ENCODE measurements at regions not wholly inside any gene's neighbourhood (a gene's known extent, or its start where the extent isn't known, plus 50 kb on each side); places are given as distances from the start of the nearest gene placed in this dataset.

- TF ChIP-seq REST (IDR thresholded peaks at IDR 0.05) (no peak), GABPA (IDR thresholded peaks at IDR 0.05 in 1 of 2, conservative IDR thresholded peaks at IDR 0.05 in 1 of 2) (no peak), ATF3 (IDR thresholded peaks at IDR 0.05) (no peak), TAF1 (conservative IDR thresholded peaks at IDR 0.05) (no peak), RAD21 (IDR thresholded peaks at IDR 0.05) (no peak), FOXA1 (IDR thresholded peaks at IDR 0.05) (no peak), FOXA2 (IDR thresholded peaks at IDR 0.05) (no peak), EGR1 (IDR thresholded peaks at IDR 0.05; ENCODE audit: low read depth in 2 of 2) (no peak), RXRA (IDR thresholded peaks at IDR 0.05) (no peak), NR2F2 (IDR thresholded peaks at IDR 0.05) (no peak)
Measured at GRCh38 chr1:69441496-69441895, 126.2 kb upstream of the LRRC7 start (continued).

DNA sequence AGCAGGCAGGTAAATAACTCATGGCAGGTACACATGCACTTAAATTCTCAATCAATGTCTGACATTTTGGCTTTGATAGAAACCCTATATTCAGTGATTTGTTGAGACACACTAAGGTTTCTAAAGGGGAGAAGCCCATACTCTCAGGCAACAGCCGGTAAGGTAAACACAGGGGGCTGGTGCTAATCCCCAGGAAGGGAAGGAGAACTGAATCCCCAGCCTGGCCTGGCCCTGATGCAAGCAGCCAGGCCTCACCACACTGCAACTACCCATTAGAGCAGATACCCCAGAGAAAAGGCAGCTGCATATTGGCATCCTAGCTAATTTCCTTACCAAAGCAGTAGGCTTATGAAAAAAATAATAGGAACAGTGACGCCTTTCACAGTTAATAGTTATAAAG lies 116.5 kb upstream of the LRRC7 start:
- H3K4me1 ChIP-seq (ENCODE audit: control insufficient read depth in 4 of 4, insufficient read depth in 4 of 4, low read length in 3 of 4), result no peaks in the 10 kb centered on the region
- H3K27me3 ChIP-seq (ENCODE audit: control insufficient read depth in 4 of 4, insufficient read depth in 4 of 4, low read length in 3 of 4), result no peaks in the 10 kb centered on the region
- no peaks in the 10 kb centered on the region for H3K36me3 ChIP-seq (ENCODE audit: control insufficient read depth in 4 of 4, insufficient read depth in 3 of 4, low read depth in 1 of 4, low read length in 3 of 4)
- H3K27ac ChIP-seq (ENCODE audit: low read depth in 1 of 2, low read length in 2 of 2), result no peak overlapping the region
- H3K9me3 ChIP-seq (ENCODE audit: control insufficient read depth in 4 of 4, low read length in 3 of 4), result no peaks in the 10 kb centered on the region
- 64% methylated on average over 2 of the region's 2 CpGs for WGBS
- no peak overlapping the region for H3K4me3 ChIP-seq (ENCODE audit: low read depth in 1 of 3, low read length in 3 of 3)
- TF ChIP-seq NR2F2 (IDR thresholded peaks at IDR 0.05), result no peak
- TF ChIP-seq EGR1 (IDR thresholded peaks at IDR 0.05; ENCODE audit: low read depth in 2 of 2), result no peak
- TF ChIP-seq JUND (IDR thresholded peaks at IDR 0.05), result no peak
- no peak for TF ChIP-seq FOXA2 (IDR thresholded peaks at IDR 0.05)
- TF ChIP-seq MAX (IDR thresholded peaks at IDR 0.05), result no peak
- no peak for DNase-seq (ENCODE audit: low spot score)
- no peak overlapping the region for H3K9ac ChIP-seq (ENCODE audit: low read depth in 1 of 2, low read length in 2 of 2)

GRCh38 chr1:69455718-69456117 lies 112.0 kb upstream of the LRRC7 start:
- Histone ChIP-seq H3K36me3 (ENCODE audit: control insufficient read depth in 4 of 4, insufficient read depth in 3 of 4, low read depth in 1 of 4, low read length in 3 of 4) (no peaks in the 10 kb centered on the region), H3K27me3 (ENCODE audit: control insufficient read depth in 4 of 4, insufficient read depth in 4 of 4, low read length in 3 of 4) (no peaks in the 10 kb centered on the region), H3K4me1 (ENCODE audit: control insufficient read depth in 4 of 4, insufficient read depth in 4 of 4, low read length in 3 of 4) (no peaks in the 10 kb centered on the region), H3K4me3 (ENCODE audit: low read depth in 1 of 3, low read length in 3 of 3) (no peak overlapping the region), H3K27ac (ENCODE audit: low read depth in 1 of 2, low read length in 2 of 2) (no peak overlapping the region), H3K9ac (ENCODE audit: low read depth in 1 of 2, low read length in 2 of 2) (no peak overlapping the region), H3K9me3 (ENCODE audit: control insufficient read depth in 4 of 4, low read length in 3 of 4) (no peaks in the 10 kb centered on the region)
- TF ChIP-seq MAX (IDR thresholded peaks at IDR 0.05) (no peak), EGR1 (IDR thresholded peaks at IDR 0.05; ENCODE audit: low read depth in 2 of 2) (no peak), TAF1 (conservative IDR thresholded peaks at IDR 0.05) (no peak), FOXA2 (IDR thresholded peaks at IDR 0.05) (no peak)
- 62% methylated on average over 3 of the region's 3 CpGs for WGBS
- no peak for DNase-seq (ENCODE audit: low spot score)

- DNase-seq (ENCODE audit: low spot score), result no peak
- no peak overlapping the region for H3K27ac ChIP-seq (ENCODE audit: low read depth in 1 of 2, low read length in 2 of 2)
- H3K4me1 ChIP-seq (ENCODE audit: control insufficient read depth in 4 of 4, insufficient read depth in 4 of 4, low read length in 3 of 4), result no peaks in the 10 kb centered on the region
- H3K9me3 ChIP-seq (ENCODE audit: control insufficient read depth in 4 of 4, low read length in 3 of 4), result no peaks in the 10 kb centered on the region
- no peaks in the 10 kb centered on the region for H3K27me3 ChIP-seq (ENCODE audit: control insufficient read depth in 4 of 4, insufficient read depth in 4 of 4, low read length in 3 of 4)
- H3K9ac ChIP-seq (ENCODE audit: low read depth in 1 of 2, low read length in 2 of 2), result no peak overlapping the region
- no peak overlapping the region for H3K4me3 ChIP-seq (ENCODE audit: low read depth in 1 of 3, low read length in 3 of 3)
- no peaks in the 10 kb centered on the region for H3K36me3 ChIP-seq (ENCODE audit: control insufficient read depth in 4 of 4, insufficient read depth in 3 of 4, low read depth in 1 of 4, low read length in 3 of 4)
- TF ChIP-seq REST (IDR thresholded peaks at IDR 0.05) (no peak), SP1 (IDR thresholded peaks at IDR 0.05) (no peak), TAF1 (conservative IDR thresholded peaks at IDR 0.05) (no peak), FOXA1 (IDR thresholded peaks at IDR 0.05) (no peak), YY1 (IDR thresholded peaks at IDR 0.05) (no peak), ZBTB33 (IDR thresholded peaks at IDR 0.05) (no peak), ATF3 (IDR thresholded peaks at IDR 0.05) (no peak), FOXA2 (IDR thresholded peaks at IDR 0.05) (no peak), HNF4A (conservative IDR thresholded peaks at IDR 0.05) (no peak), JUND (IDR thresholded peaks at IDR 0.05) (no peak)
Measured at GRCh38 chr1:69459244-69459643, 108.5 kb upstream of the LRRC7 start.
